HG03097 (cell line): ENCODE measurements at regions not wholly inside any gene's neighbourhood (a gene's known extent, or its start where the extent isn't known, plus 50 kb on each side); places are given as distances from the start of the nearest gene placed in this dataset.

Source experiments
- ATAC-seq: cut with Tn5 transposase; IDR thresholded peaks from one replicate; pipeline ENCODE4 v1.9.1; 2021; ENCODE audit not compliant: unreplicated experiment, low FRiP score

- ATAC-seq, result no peak
These were observed 197.0 kb downstream of the DRD1 start for GRCh38 chr5:175246889-175247520.

GRCh38 chr5:175246242-175246888 lies 197.6 kb downstream of the DRD1 start:
- no peak for ATAC-seq

- no peak for ATAC-seq
These were observed 200.5 kb downstream of the DRD1 start for GRCh38 chr5:175243441-175243840.

- ATAC-seq, result no peak
These were observed 201.8 kb downstream of the DRD1 start for GRCh38 chr5:175242207-175242606.

- no peak for ATAC-seq
These were observed 205.7 kb downstream of the DRD1 start for GRCh38 chr5:175238326-175238725.

GRCh38 chr5:175236176-175236575 lies 207.8 kb downstream of the DRD1 start:
- no peak for ATAC-seq

- no peak for ATAC-seq
These were observed 208.6 kb downstream of the DRD1 start for GRCh38 chr5:175235251-175235960.

- ATAC-seq, result no peak
These were observed 213.7 kb downstream of the DRD1 start for GRCh38 chr5:175230299-175230698.

GRCh38 chr5:175226506-175226905 lies 217.5 kb downstream of the DRD1 start:
- no peak for ATAC-seq

- ATAC-seq, result no peak
These were observed 220.7 kb downstream of the DRD1 start for GRCh38 chr5:175223291-175223690.

GRCh38 chr5:175222621-175223020 lies 221.4 kb downstream of the DRD1 start:
- ATAC-seq, result no peak

- no peak for ATAC-seq
These were observed 223.4 kb downstream of the DRD1 start for GRCh38 chr5:175220549-175220948.

- ATAC-seq, result no peak
These were observed 224.6 kb downstream of the DRD1 start for GRCh38 chr5:175219366-175219765.

- ATAC-seq, result no peak
These were observed 227.0 kb downstream of the DRD1 start for GRCh38 chr5:175216991-175217390.

GRCh38 chr5:175215906-175216305 lies 228.1 kb downstream of the DRD1 start:
- no peak for ATAC-seq

- ATAC-seq, result no peak
These were observed 229.8 kb downstream of the DRD1 start for GRCh38 chr5:175214152-175214551.

GRCh38 chr5:175211956-175212756 lies 231.8 kb downstream of the DRD1 start:
- no peak for ATAC-seq

- no peak for ATAC-seq
These were observed 236.5 kb downstream of the DRD1 start for GRCh38 chr5:175207321-175208040.

GRCh38 chr5:175206669-175207068 lies 237.3 kb downstream of the DRD1 start:
- ATAC-seq, result no peak

GRCh38 chr5:175202463-175203068 lies 241.4 kb downstream of the DRD1 start:
- no peak for ATAC-seq
